Liver (tissue), 8 donors: ENCODE measurements at regions not wholly inside any gene's neighbourhood (a gene's known extent, or its start where the extent isn't known, plus 50 kb on each side); places are given as distances from the start of the nearest gene placed in this dataset.

Experiments used
- DNase-seq: peaks from one replicate; pipeline ENCODE4 v3.0.0-alpha.2; 2017; ENCODE audit warnings: low spot score
- H3K27ac ChIP-seq, 2 donors: one replicate each; pipeline ENCODE4 v1.7.0; 2013; ENCODE audit warnings: inconsistent platforms in 2 of 2, low read length in 2 of 2, control low read depth in 1 of 2, low read depth in 1 of 2, mild to moderate bottlenecking in 1 of 2
- H3K27me3 ChIP-seq, 4 donors: one replicate each; pipeline versions ENCODE4 v1.6.1 to v1.7.0; 2013; ENCODE audit warnings: low read length in 3 of 4, inconsistent platforms in 1 of 4, mild to moderate bottlenecking in 1 of 4, moderate library complexity in 1 of 4; ENCODE audit not compliant: control insufficient read depth in 4 of 4, insufficient read depth in 4 of 4
- H3K36me3 ChIP-seq, 4 donors: one replicate each; pipeline versions ENCODE4 v1.6.1 to v1.7.0; 2013; ENCODE audit warnings: low read length in 3 of 4, mild to moderate bottlenecking in 3 of 4, low read depth in 1 of 4, moderate library complexity in 1 of 4; ENCODE audit not compliant: control insufficient read depth in 4 of 4, insufficient read depth in 3 of 4
- H3K4me1 ChIP-seq, 4 donors: one replicate each; pipeline versions ENCODE4 v1.6.1 to v1.7.0; 2013; ENCODE audit warnings: low read length in 3 of 4, mild to moderate bottlenecking in 3 of 4, moderate library complexity in 1 of 4; ENCODE audit not compliant: control insufficient read depth in 4 of 4, insufficient read depth in 4 of 4
- H3K4me3 ChIP-seq, 3 donors: one replicate each; pipeline versions ENCODE4 v1.6.1 to v1.7.0; 2013; ENCODE audit warnings: low read length in 3 of 3, control low read depth in 1 of 3, low read depth in 1 of 3, mild to moderate bottlenecking in 1 of 3
- H3K9ac ChIP-seq, 2 donors: one replicate each; pipeline ENCODE4 v1.7.0; 2013; ENCODE audit warnings: low read length in 2 of 2, mild to moderate bottlenecking in 2 of 2, moderate library complexity in 2 of 2, control low read depth in 1 of 2, low read depth in 1 of 2
- H3K9me3 ChIP-seq, 4 donors: one replicate each; pipeline versions ENCODE4 v1.6.1 to v1.7.0; 2013; ENCODE audit warnings: low read length in 3 of 4; ENCODE audit not compliant: control insufficient read depth in 4 of 4
- ATF3 ChIP-seq: IDR thresholded peaks from 2 replicates; pipeline ENCODE4 v1.6.1; 2016; ENCODE audit warnings: antibody characterized with exemption
- CTCF ChIP-seq: fragments of 150-350 bp; IDR thresholded peaks from 2 replicates; pipeline ENCODE4 v1.5.1; 2017; ENCODE audit warnings: improper control_type of control experiment, low read depth, low read length; ENCODE audit not compliant: missing input control
- EGR1 ChIP-seq, 2 donors: IDR thresholded peaks; 2 replicates each; pipeline ENCODE4 v1.6.1; 2016 to 2018; ENCODE audit warnings: antibody characterized with exemption in 2 of 2, low read depth in 2 of 2
- FOXA1 ChIP-seq: IDR thresholded peaks from 2 replicates; pipeline ENCODE4 v1.6.1; 2016; ENCODE audit warnings: antibody characterized with exemption
- FOXA2 ChIP-seq: IDR thresholded peaks from 2 replicates; pipeline ENCODE4 v1.6.1; 2016; ENCODE audit warnings: antibody characterized with exemption
- GABPA ChIP-seq, 2 donors: IDR thresholded peaks in 1 of 2; conservative IDR thresholded peaks in 1 of 2; 2 replicates each; pipeline ENCODE4 v1.6.1; 2016; ENCODE audit warnings: antibody characterized with exemption in 2 of 2, mild to moderate bottlenecking in 1 of 2, moderate library complexity in 1 of 2
- HNF4A ChIP-seq, 2 donors: conservative IDR thresholded peaks; 2 replicates each; pipeline ENCODE4 v1.6.1; 2016; ENCODE audit warnings: antibody characterized with exemption in 2 of 2, mild to moderate bottlenecking in 2 of 2
- HNF4G ChIP-seq: IDR thresholded peaks from 2 replicates; pipeline ENCODE4 v1.6.1; 2016; ENCODE audit warnings: antibody characterized with exemption
- JUND ChIP-seq, 2 donors: IDR thresholded peaks; 2 replicates each; pipeline ENCODE4 v1.6.1; 2016; ENCODE audit warnings: antibody characterized with exemption in 2 of 2
- MAX ChIP-seq: IDR thresholded peaks from 2 replicates; pipeline ENCODE4 v1.6.1; 2016; ENCODE audit warnings: antibody characterized with exemption
- NR2F2 ChIP-seq: IDR thresholded peaks from 2 replicates; pipeline ENCODE4 v1.6.1; 2016; ENCODE audit warnings: antibody characterized with exemption
- RAD21 ChIP-seq, 2 donors: IDR thresholded peaks; 2 replicates each; pipeline ENCODE4 v1.6.1; 2016; ENCODE audit warnings: antibody characterized with exemption in 2 of 2, mild to moderate bottlenecking in 2 of 2
- REST ChIP-seq: IDR thresholded peaks from 2 replicates; pipeline ENCODE4 v1.6.1; 2016; ENCODE audit warnings: antibody characterized with exemption, mild to moderate bottlenecking
- RXRA ChIP-seq, 2 donors: IDR thresholded peaks; 2 replicates each; pipeline ENCODE4 v1.6.1; 2017 to 2018; ENCODE audit warnings: antibody characterized with exemption in 2 of 2, mild to moderate bottlenecking in 1 of 2
- SP1 ChIP-seq: IDR thresholded peaks from 2 replicates; pipeline ENCODE4 v1.6.1; 2018; ENCODE audit warnings: antibody characterized with exemption, mild to moderate bottlenecking
- TAF1 ChIP-seq: conservative IDR thresholded peaks from 2 replicates; pipeline ENCODE4 v1.6.1; 2016; ENCODE audit warnings: antibody characterized with exemption, mild to moderate bottlenecking
- ZBTB33 ChIP-seq: IDR thresholded peaks from 2 replicates; pipeline ENCODE4 v1.6.1; 2016; ENCODE audit warnings: antibody characterized with exemption
- WGBS: extraction: QIAGEN DNeasy Blood & Tissue Kit; methylation state at CpG from one replicate; pipeline ENCODE4 v1.1.7; 2013; 5-methylcytosine and 5-hydroxymethylcytosine counted together
- donor health status: healthy.
- donor health status: healthy.
- donor health status: healthy.
- donor health status: healthy.
- donor health status: healthy.

- DNase-seq, result no peak
- Histone ChIP-seq H3K27ac (no peak overlapping the region), H3K9ac (no peak overlapping the region), H3K9me3 (no peaks in the 10 kb centered on the region), H3K4me1 (peaks cover under 1 to 1% (median under 1%) of the 10 kb centered on the region in 4 donors), H3K4me3 (no peak overlapping the region), H3K36me3 (peaks cover 0 to 2% (median 0%) of the 10 kb centered on the region in 4 donors), H3K27me3 (no peaks in the 10 kb centered on the region)
- 80% methylated on average over 3 of the region's 3 CpGs for WGBS
- TF ChIP-seq MAX, result no peak
- no peak for TF ChIP-seq NR2F2
- TF ChIP-seq EGR1 (IDR thresholded peaks at IDR 0.05; ENCODE audit: low read depth in 2 of 2), result no peak
- no peak for TF ChIP-seq FOXA1
- TF ChIP-seq ATF3, result no peak
- TF ChIP-seq TAF1, result no peak
Measured at GRCh38 chr1:39147099-39148025, 57.1 kb upstream of the MACF1 start.

GRCh38 chr1:39148942-39149341, 55.6 kb upstream of the MACF1 start:
- WGBS, result 94% methylated on average over 4 of the region's 4 CpGs
- DNase-seq, result no peak
- Histone ChIP-seq H3K27me3 (no peaks in the 10 kb centered on the region), H3K9me3 (no peaks in the 10 kb centered on the region), H3K4me1 (peaks cover 11 to 16% (median 15%) of the 10 kb centered on the region in 4 donors), H3K4me3 (no peak overlapping the region), H3K27ac (no peak overlapping the region), H3K9ac (no peak overlapping the region), H3K36me3 (peaks cover 0 to 2% (median 0%) of the 10 kb centered on the region in 4 donors)
- TF ChIP-seq ATF3 (no peak), SP1 (no peak), CTCF (no peak), ZBTB33 (no peak), EGR1 (IDR thresholded peaks at IDR 0.05; ENCODE audit: low read depth in 2 of 2) (no peak)

GRCh38 chr1:39149509-39149908, 55.0 kb upstream of the MACF1 start:
- H3K27ac ChIP-seq, result no peak overlapping the region
- WGBS, result 83% methylated on average over 4 of the region's 4 CpGs
- H3K4me1 ChIP-seq, result peaks cover 15 to 22% (median 21%) of the 10 kb centered on the region in 4 donors
- no peaks in the 10 kb centered on the region for H3K9me3 ChIP-seq
- H3K4me3 ChIP-seq, result no peak overlapping the region
- H3K9ac ChIP-seq, result no peak overlapping the region
- DNase-seq, result no peak
- no peaks in the 10 kb centered on the region for H3K36me3 ChIP-seq
- no peaks in the 10 kb centered on the region for H3K27me3 ChIP-seq
- TF ChIP-seq MAX (no peak), RXRA (IDR thresholded peaks at IDR 0.05) (no peak), RAD21 (IDR thresholded peaks at IDR 0.05) (no peak), NR2F2 (no peak), HNF4A (conservative IDR thresholded peaks at IDR 0.05) (no peak), HNF4G (no peak), FOXA2 (no peak), FOXA1 (no peak), JUND (IDR thresholded peaks at IDR 0.05) (no peak), SP1 (no peak), TAF1 (no peak), GABPA (IDR thresholded peaks at IDR 0.05 in 1 of 2, conservative IDR thresholded peaks at IDR 0.05 in 1 of 2) (no peak), EGR1 (IDR thresholded peaks at IDR 0.05; ENCODE audit: low read depth in 2 of 2) (no peak), REST (no peak)
